ENCODE measurements at regions not wholly inside any gene's neighbourhood (a gene's known extent, or its start where the extent isn't known, plus 50 kb on each side); places are given as distances from the start of the nearest gene placed in this dataset.
A peak's percentile ranks its signal among the peaks of the same experiment; 100 is the strongest.

- no peak for DNase-seq (ENCODE audit: low read depth)
- no peak overlapping the region for H3K4me3 ChIP-seq (replicated peaks; ENCODE audit: low read depth, low read length)
- TF ChIP-seq, protein P1, sequence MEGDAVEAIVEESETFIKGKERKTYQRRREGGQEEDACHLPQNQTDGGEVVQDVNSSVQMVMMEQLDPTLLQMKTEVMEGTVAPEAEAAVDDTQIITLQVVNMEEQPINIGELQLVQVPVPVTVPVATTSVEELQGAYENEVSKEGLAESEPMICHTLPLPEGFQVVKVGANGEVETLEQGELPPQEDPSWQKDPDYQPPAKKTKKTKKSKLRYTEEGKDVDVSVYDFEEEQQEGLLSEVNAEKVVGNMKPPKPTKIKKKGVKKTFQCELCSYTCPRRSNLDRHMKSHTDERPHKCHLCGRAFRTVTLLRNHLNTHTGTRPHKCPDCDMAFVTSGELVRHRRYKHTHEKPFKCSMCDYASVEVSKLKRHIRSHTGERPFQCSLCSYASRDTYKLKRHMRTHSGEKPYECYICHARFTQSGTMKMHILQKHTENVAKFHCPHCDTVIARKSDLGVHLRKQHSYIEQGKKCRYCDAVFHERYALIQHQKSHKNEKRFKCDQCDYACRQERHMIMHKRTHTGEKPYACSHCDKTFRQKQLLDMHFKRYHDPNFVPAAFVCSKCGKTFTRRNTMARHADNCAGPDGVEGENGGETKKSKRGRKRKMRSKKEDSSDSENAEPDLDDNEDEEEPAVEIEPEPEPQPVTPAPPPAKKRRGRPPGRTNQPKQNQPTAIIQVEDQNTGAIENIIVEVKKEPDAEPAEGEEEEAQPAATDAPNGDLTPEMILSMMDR (IDR thresholded peaks at IDR 0.05; ENCODE audit: low read length, missing control alignments) = no peak
Observed at GRCh38 chr18:24875777-24876176, 415.3 kb downstream of the HRH4 start.

- TF ChIP-seq, protein P1 (IDR thresholded peaks at IDR 0.05; ENCODE audit: low read length, missing control alignments) = no peak
- no peak for DNase-seq (ENCODE audit: low read depth)
- no peak overlapping the region for H3K4me3 ChIP-seq (replicated peaks; ENCODE audit: low read depth, low read length)
Observed at GRCh38 chr18:24876266-24876665, 415.8 kb downstream of the HRH4 start.

DNA sequence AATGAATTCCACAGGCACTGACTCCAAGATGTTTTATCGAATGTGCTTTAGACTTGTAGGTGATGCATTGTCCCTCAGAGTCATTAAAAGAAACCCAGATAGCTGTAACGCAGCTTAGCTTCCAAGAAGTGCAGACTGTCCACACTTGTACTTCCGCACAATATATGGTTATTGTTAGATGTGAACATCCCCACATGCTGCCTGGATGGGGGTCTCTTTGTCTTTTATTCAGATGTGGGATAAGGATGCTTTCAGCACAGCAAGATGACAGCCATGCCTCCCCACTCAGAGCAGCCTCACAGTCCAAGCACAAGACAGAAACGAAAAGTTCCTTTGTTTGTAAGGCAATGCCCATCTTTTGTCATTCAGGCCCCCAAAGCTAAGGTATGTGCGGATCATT, 416.6 kb downstream of the HRH4 start:
- DNase-seq (ENCODE audit: low read depth) = no peak
- TF ChIP-seq, protein P1 (IDR thresholded peaks at IDR 0.05; ENCODE audit: low read length, missing control alignments) = no peak
- no peak overlapping the region for H3K4me3 ChIP-seq (replicated peaks; ENCODE audit: low read depth, low read length)

GRCh38 chr18:24877546-24877945, 417.1 kb downstream of the HRH4 start:
- DNase-seq (ENCODE audit: low read depth) = no peak
- TF ChIP-seq, protein P1 (IDR thresholded peaks at IDR 0.05; ENCODE audit: low read length, missing control alignments) = no peak
- H3K4me3 ChIP-seq (replicated peaks; ENCODE audit: low read depth, low read length) = no peak overlapping the region

DNA sequence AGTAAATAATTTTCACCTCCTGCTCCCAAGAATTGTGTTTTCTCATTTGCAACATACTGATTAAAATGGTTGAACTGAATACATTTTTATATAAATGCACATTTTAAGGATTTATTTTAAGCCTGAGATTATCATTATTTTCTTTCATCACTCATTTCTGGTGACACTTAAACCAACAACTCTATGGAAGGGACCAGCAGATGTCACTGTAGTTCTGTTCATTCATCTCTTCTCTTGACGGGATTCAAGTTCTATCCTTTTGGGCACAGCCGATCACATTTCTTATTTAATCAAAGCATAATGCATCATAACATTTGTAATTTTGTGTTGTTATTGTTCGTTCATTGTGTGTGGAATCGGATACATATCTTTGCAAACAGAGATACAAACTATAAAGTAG, 417.9 kb downstream of the HRH4 start:
- TF ChIP-seq, protein P1 (IDR thresholded peaks at IDR 0.05; ENCODE audit: low read length, missing control alignments) = peak; percentile 54
- peak; percentile 74 for DNase-seq (ENCODE audit: low read depth)
- no peak overlapping the region for H3K4me3 ChIP-seq (replicated peaks; ENCODE audit: low read depth, low read length)

- DNase-seq (ENCODE audit: low read depth) = no peak
- no peak overlapping the region for H3K4me3 ChIP-seq (replicated peaks; ENCODE audit: low read depth, low read length)
- TF ChIP-seq, protein P1 (IDR thresholded peaks at IDR 0.05; ENCODE audit: low read length, missing control alignments) = no peak
Observed at GRCh38 chr18:24885276-24885675, 424.8 kb downstream of the HRH4 start.

DNA sequence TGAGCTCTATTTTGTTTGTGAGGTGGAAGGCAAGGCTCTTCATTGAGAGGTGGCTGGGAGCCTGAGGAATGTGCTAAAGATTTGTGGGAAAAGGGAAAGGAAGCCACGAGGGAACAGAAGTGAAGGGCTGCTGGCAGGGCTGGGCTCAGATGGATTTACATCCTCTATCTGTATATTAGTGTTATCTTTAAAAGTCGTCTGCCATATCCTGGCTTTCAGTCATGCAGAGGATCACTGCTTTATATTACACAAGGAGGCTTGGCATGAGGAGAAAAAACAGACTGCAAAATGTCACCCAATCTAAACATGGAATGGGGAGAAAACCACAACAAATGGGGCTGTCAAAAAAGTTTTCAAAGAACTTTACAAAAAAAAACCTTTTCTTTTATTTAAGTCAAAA, 434.4 kb downstream of the HRH4 start:
- TF ChIP-seq, protein P1 (IDR thresholded peaks at IDR 0.05; ENCODE audit: low read length, missing control alignments) = no peak
- H3K4me3 ChIP-seq (replicated peaks; ENCODE audit: low read depth, low read length) = no peak overlapping the region
- no peak for DNase-seq (ENCODE audit: low read depth)

Measured in fibroblast of pulmonary artery (primary cell).